ENCODE measurements at regions not wholly inside any gene's neighbourhood (a gene's known extent, or its start where the extent isn't known, plus 50 kb on each side); places are given as distances from the start of the nearest gene placed in this dataset.
"Not testable (repeated sequence)": the region's sequence is repeated elsewhere in the genome, so short reads cannot be mapped to it uniquely, and the experiment has no call there.

- no peak for DNase-seq
Observed at GRCh38 chr4:38280323-38280706, 320.1 kb downstream of the PTTG2 start.

DNA sequence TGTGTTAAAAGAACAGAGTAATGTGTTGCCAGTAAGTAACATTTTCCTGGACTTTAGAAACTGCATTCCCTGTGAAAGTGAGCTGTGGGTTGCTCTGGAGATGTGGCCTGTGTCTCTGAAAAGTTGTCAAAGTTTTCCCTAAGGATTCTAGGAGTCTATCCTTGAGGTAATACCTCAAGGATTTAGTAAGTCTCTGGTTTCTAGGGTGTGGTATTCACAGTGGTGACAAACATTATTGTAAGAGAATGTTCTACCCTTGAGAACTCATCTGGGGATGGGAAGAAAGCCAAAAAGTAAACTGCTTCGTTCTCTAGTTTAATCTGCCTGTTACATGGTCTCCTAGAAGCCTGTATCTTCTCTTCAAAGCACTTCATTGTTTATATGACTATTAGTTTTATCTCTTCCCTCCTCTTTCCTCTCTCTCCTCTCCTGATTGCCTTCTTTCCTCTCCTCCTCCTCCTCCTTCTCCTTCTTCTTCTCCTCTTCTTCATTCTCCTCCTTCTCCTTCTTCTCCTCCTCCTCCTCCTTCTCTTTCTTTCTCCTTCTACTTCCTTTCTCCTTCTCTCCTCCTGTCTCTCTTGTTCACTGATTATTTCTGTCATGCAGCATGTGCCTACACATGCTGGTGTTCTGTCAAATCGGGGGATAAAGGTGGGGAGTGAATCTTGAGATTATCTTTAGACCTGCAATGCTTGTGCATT, 321.3 kb downstream of the PTTG2 start:
- DNase-seq, result no peak

GRCh38 chr4:38283724-38284123, 323.5 kb downstream of the PTTG2 start:
- peak; percentile 48 for DNase-seq

- no peak for DNase-seq
Observed at GRCh38 chr4:38284294-38285030, 324.3 kb downstream of the PTTG2 start.

DNA sequence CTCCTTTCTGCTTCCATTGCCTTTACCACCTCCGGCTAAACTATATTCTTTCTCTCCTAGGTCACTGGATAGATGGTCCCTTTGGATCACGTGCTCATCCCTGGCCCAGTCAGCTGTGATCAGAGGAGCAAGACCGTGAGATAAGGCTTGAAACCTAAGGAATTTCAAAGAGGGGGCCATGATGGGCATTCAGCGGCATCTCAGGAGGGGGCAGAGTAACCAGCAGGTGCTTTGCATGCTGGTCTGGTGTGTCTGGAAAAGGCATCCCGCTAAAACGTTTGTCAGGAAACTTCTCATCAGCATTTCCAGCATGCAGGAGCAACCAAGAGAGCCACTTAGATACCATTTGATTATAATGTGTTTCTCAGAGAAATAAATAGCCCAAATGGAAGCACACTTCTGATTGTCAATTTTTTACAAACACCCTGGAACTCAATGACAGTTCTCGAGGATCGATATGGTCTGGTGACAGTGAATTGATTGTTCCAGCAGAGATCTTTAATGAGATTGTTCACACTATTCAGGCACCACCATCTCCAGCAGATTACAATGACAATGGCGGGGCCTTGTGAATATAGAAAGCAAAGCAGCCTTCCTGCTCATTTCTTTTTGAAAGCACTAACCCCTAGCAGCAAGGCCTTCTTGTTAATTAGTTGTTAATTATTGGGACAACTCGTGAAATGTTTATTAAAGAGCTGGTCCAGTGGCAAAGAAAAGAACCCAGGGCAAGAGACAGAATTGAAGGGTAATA, 327.1 kb downstream of the PTTG2 start:
- no peak for DNase-seq

- DNase-seq, result no peak
Observed at GRCh38 chr4:38289553-38289952, 329.4 kb downstream of the PTTG2 start.

- no peak for DNase-seq
Observed at GRCh38 chr4:38290366-38290765, 330.2 kb downstream of the PTTG2 start.

GRCh38 chr4:38290914-38291313, 330.7 kb downstream of the PTTG2 start:
- DNase-seq, result no peak

DNA sequence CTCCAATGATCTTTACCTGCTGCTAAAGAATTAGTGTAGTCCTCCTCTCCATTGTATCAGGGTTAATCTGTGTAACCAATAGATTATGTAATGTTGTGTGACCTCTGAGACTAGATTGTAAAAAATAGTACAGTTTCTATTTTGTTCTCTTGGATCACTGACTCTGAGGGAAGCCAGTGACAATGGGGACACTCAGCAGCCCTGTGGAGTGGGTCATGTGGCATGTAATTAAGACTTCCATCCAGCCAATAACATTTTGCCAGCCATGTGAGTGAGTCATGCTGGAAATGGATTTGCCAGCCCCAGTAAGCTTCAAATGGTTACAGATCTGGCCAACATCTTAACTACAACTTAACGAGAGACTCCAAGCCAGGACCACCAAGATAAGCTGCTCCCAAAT, 332.3 kb downstream of the PTTG2 start:
- DNase-seq, result no peak

DNA sequence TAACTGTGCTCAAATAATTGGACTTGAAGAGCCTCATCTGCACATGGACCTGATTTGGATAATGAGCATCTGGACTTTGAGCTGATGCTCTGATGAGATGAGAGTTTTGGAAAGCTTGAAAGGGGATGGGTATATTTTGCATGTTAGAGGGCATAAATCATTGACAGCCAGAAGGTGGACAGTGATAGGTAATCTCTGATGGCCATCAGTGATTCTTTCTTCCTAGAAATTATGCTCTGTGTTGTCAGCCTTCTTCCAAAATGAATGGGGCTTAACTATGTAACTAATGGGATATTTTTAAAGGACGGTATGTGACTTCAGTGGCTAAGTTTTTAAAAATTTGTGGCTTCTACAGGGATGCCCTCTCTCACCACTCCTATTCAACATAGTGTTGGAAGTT, 334.0 kb downstream of the PTTG2 start:
- DNase-seq, result no peak

DNA sequence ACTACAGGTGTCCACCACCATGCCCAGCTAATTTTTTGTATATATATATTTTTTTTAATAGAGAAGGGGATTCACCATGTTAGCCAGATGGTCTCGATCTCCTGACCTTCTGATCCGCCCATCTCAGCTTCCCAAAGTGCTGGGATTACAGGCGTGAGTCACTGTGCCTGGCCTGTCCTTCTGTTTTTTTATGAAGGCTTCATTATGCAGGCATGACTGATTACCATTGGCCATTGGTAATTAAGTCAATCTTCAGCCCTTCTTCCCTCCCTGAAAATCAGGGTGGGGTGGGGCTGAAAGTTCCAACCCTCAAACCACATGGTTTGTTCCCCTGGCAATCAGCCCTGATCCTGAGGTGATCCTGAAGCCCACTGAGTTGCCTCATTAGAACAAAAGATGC, 336.9 kb downstream of the PTTG2 start:
- no peak for DNase-seq

- no peak for DNase-seq
Observed at GRCh38 chr4:38298868-38299713, 338.9 kb downstream of the PTTG2 start.

DNA sequence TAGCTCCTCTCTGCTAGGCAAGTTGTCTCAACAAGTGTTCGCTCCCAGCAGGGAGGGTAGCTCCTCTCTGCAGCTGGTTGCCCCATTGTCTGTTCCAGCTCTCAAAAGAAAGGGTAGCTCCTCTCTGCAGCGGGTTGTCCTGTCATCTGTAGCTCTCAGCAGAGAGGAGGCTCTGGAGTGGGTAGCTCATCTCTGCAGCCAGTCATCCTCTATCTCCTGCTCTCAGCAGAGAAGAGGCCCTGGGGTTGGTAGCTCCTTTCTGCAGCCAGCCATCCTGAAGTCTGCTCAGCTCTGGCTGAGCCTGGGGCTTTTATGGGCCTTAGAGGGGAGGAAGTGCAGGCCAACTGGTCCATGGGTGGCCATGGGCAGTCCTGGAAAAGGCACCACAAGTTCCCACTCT, 342.7 kb downstream of the PTTG2 start:
- DNase-seq, result no peak

DNA sequence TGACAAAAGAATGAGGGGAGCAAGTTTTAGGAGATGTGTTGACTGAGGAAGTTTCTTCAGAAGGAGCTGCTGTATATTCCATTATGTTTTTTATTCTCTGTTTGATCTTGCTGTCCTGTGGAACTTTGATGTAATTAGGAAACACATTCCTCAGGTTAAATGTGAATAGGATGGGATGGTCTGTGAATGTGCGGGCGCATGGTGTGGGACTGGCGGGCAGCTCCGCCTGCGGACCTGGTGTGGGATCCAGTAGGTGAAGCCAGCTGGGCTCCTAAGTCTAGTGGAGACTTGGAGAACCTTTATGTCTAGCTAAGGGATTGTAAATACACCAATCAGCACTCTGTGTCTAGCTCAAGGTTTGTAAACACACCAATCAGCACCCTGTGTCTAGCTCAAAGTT, 344.3 kb downstream of the PTTG2 start:
- not testable (repeated sequence) for DNase-seq

GRCh38 chr4:38306482-38307071, 346.4 kb downstream of the PTTG2 start:
- peak; percentile 47 for DNase-seq

GRCh38 chr4:38308728-38309311, 348.6 kb downstream of the PTTG2 start:
- no peak for DNase-seq

GRCh38 chr4:38309471-38309870, 349.3 kb downstream of the PTTG2 start:
- no peak for DNase-seq

DNA sequence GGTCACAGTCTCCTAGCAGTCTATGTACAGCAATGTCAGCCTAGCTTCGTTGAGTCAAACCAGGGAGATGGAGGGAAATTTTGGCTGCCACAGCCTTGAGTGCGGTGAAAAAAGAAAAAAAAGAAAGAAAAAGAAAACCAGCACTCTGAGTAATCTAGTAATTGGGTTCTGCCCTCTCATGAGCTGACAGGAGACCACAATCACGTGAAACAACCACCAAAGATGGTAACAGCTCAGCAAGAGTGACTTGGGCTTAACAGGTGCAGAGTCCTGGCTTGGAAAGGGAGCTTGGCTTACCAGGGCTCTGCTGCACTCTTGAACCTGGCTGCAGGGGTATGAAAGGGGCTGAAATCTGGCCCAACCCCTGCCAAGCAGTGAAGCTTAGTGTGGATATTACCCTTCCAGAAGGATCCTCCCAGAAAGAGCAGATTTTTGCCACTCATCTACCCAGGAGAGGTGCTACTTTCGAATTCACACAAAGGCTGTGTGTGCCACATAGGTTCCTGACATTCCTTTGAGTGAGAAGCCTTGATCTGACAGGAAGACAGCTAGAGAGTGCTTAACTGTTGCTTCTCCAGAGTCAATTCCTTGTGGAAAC, 350.3 kb downstream of the PTTG2 start:
- DNase-seq, result peak; percentile 43

GRCh38 chr4:38311495-38312126, 351.4 kb downstream of the PTTG2 start:
- DNase-seq, result no peak

DNA sequence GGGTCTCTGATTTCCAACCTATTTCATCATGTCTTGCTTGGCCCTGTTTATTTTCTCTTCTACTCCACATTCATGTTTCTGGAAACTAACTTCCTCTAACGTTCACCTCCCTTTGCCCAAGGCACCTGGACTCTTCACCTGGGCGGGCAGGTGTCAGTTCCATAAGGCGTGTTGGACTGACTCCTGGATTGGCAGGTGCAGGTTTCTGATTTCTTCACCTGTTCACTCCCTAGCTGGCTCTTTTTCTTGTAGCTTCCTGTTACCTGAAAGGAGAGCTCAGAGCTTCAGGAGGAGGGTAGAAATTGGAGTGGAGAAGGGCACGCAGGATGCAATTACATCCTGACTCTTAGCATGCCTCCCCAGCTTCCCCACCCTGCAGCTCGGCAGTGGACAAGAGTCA, 350.8 kb upstream of the KLF3 start:
- DNase-seq, result no peak

- DNase-seq, result no peak
Observed at GRCh38 chr4:38313999-38314561, 349.9 kb upstream of the KLF3 start.
